ENCODE measurements at regions not wholly inside any gene's neighbourhood (a gene's known extent, or its start where the extent isn't known, plus 50 kb on each side); places are given as distances from the start of the nearest gene placed in this dataset.
"Not testable (repeated sequence)": the region's sequence is repeated elsewhere in the genome, so short reads cannot be mapped to it uniquely, and the experiment has no call there.

DNA sequence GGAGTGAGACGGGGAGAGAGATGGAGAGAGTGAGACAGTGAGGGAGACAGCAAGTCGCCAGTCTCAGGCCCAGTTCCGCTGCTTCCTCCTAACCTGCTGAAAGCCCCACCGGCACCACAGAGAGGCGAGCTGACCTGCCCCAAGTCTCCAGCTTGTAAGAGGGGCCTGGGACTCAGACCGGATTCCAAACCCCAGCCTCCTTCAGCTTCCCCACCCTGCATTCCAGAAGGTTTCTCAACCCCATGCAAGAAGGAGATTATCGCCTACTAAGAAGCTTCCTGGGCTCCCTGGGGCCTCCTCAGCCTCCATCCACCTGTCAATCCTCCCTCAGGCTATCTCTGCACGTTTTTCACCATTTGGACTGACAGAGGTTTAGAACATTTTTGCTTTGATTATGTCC lies 173.1 kb upstream of the RAB6C start:
- intact Hi-C loops (cut with DNase I) = no loop called here
- WGBS, 3 donors = 66 to 69% (median 67%) methylated on average over 8 of the region's 8 CpGs
- no peak for TF ChIP-seq CTCF (IDR thresholded peaks at IDR 0.05)
- DNase-seq (no peak), ATAC-seq (no peak)
- no peaks in the 10 kb centered on the region for H3K36me3 ChIP-seq (ENCODE audit: insufficient read depth in 1 of 2, low read depth in 1 of 2)
- H3K9me3 ChIP-seq = no peaks in the 10 kb centered on the region
- H3K27ac ChIP-seq = no peak overlapping the region
- H3K4me3 ChIP-seq = no peak overlapping the region
- peaks cover 0 to 16% (median 3%) of the 10 kb centered on the region in 3 donors for H3K27me3 ChIP-seq (ENCODE audit: insufficient read depth in 3 of 3, low read length in 2 of 3)
- no peaks in the 10 kb centered on the region for H3K4me1 ChIP-seq

- Histone ChIP-seq H3K4me3 (no peak overlapping the region), H3K4me1 (no peaks in the 10 kb centered on the region), H3K9me3 (no peaks in the 10 kb centered on the region), H3K27me3 (ENCODE audit: insufficient read depth in 3 of 3, low read length in 2 of 3) (peaks cover 0 to 13% (median 5%) of the 10 kb centered on the region in 3 donors), H3K27ac (no peak overlapping the region), H3K36me3 (ENCODE audit: insufficient read depth in 1 of 2, low read depth in 1 of 2) (no peaks in the 10 kb centered on the region)
- no peak for TF ChIP-seq CTCF (IDR thresholded peaks at IDR 0.05)
- DNase-seq = no peak
- 49 to 58% (median 51%) methylated on average over 7 of the region's 7 CpGs for WGBS, 3 donors
- intact Hi-C loops (cut with DNase I) = no loop called here
- no peak for ATAC-seq
These were observed 172.5 kb upstream of the RAB6C start for GRCh38 chr2:129806990-129807389.

GRCh38 chr2:129807642-129808338 lies 171.7 kb upstream of the RAB6C start:
- DNase-seq; intact Hi-C loops (cut with DNase I); H3K4me1 ChIP-seq; ATAC-seq; H3K4me3 ChIP-seq; H3K9me3 ChIP-seq; H3K27me3 ChIP-seq (ENCODE audit: insufficient read depth in 3 of 3, low read length in 2 of 3); H3K36me3 ChIP-seq (ENCODE audit: insufficient read depth in 1 of 2, low read depth in 1 of 2); H3K27ac ChIP-seq: not testable (repeated sequence)
- 70 to 74% (median 73%) methylated on average over 16 to 21 of the region's 22 CpGs for WGBS, 3 donors

DNA sequence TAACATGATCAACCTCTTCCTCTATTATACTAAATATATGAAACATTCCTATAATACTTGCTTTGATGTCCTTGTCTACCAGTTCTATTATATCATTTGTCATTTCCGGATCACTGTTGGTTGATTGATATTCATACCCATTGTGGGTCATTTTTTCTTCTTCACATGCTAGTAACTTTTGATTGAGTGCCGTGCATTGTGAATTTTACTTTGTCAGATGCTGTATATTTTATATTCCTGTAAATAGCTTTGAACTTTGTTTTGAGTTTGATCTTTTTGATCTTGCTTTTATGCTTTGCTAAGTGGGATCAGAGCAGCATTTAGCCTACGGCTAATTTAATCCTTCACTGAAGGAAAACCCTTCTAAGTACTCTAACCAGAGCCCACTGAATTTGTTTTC lies 168.9 kb upstream of the RAB6C start:
- H3K27me3 ChIP-seq (ENCODE audit: insufficient read depth in 3 of 3, low read length in 2 of 3) = peaks cover 0 to 3% (median 0%) of the 10 kb centered on the region in 3 donors
- peaks cover 4% of the 10 kb centered on the region for H3K9me3 ChIP-seq
- ATAC-seq (no peak), DNase-seq (no peak)
- WGBS, 3 donors = 75 to 80% (median 78%) methylated on average over 3 of the region's 3 CpGs
- no peaks in the 10 kb centered on the region for H3K4me1 ChIP-seq
- no peak for TF ChIP-seq CTCF (IDR thresholded peaks at IDR 0.05)
- no peak overlapping the region for H3K27ac ChIP-seq
- no peaks in the 10 kb centered on the region for H3K36me3 ChIP-seq (ENCODE audit: insufficient read depth in 1 of 2, low read depth in 1 of 2)
- no peak overlapping the region for H3K4me3 ChIP-seq
- intact Hi-C loops (cut with DNase I) = no loop called here

GRCh38 chr2:129812071-129812470 lies 167.4 kb upstream of the RAB6C start:
- peaks cover 4% of the 10 kb centered on the region for H3K9me3 ChIP-seq
- peaks cover 0 to 3% (median 0%) of the 10 kb centered on the region in 3 donors for H3K27me3 ChIP-seq (ENCODE audit: insufficient read depth in 3 of 3, low read length in 2 of 3)
- H3K4me1 ChIP-seq = no peaks in the 10 kb centered on the region
- DNase-seq = peak in 1 of 2 donors; percentile 32
- no peak overlapping the region for H3K27ac ChIP-seq
- H3K36me3 ChIP-seq (ENCODE audit: insufficient read depth in 1 of 2, low read depth in 1 of 2) = no peaks in the 10 kb centered on the region
- 56 to 79% (median 69%) methylated on average over 4 of the region's 4 CpGs for WGBS, 3 donors
- no peak for ATAC-seq
- TF ChIP-seq CTCF (IDR thresholded peaks at IDR 0.05) = no peak
- H3K4me3 ChIP-seq = no peak overlapping the region
- intact Hi-C loops (cut with DNase I) = no loop called here

All from psoas muscle (tissue), 7 donors.